A673 (cell line): ENCODE measurements at regions not wholly inside any gene's neighbourhood (a gene's known extent, or its start where the extent isn't known, plus 50 kb on each side); places are given as distances from the start of the nearest gene placed in this dataset.

ENCODE experiments used
- BruUV-seq: library from RNA; stranded (reverse); fragments of 400-500 nt; replicated peaks from 2 replicates; lab custom pipeline; 2021; lab: Mats Ljungman, UMichigan
- CTCF ChIA-PET: fragments of 300-600 bp; sonication (Branson Sonifier 250); formaldehyde crosslinking; loops from one replicate; lab custom pipeline; 2022; ENCODE audit warnings: antibody characterized with exemption; lab: Charles Lee
- POLR2A ChIA-PET: fragments of 300-600 bp; sonication (Branson Sonifier 250); formaldehyde crosslinking; loops from one replicate; lab custom pipeline; 2022; ENCODE audit warnings: antibody characterized with exemption; ENCODE audit not compliant: low non-redundant PET; lab: Charles Lee
- DNase-seq: peaks from one replicate; pipeline ENCODE4 v3.0.0-alpha.2; 2015; ENCODE audit warnings: low spot score
- H3K27ac ChIP-seq: fragments of 200-600 bp; sonication (generic); 2 replicates; pipeline ENCODE4 v1.5.1; 2016; ENCODE audit warnings: mixed run types, low read depth, mild to moderate bottlenecking, mixed read lengths, antibody characterized with exemption, low read length; ENCODE audit not compliant: poor library complexity, severe bottlenecking
- H3K27me3 ChIP-seq: fragments of 200-600 bp; sonication (generic); replicated peaks from 2 replicates; pipeline ENCODE4 v1.6.1; 2017; ENCODE audit warnings: mixed run types, low read depth, mild to moderate bottlenecking, mixed read lengths, antibody characterized with exemption, low read length; ENCODE audit not compliant: insufficient read depth, poor library complexity
- H3K36me3 ChIP-seq: fragments of 200-600 bp; sonication (generic); 2 replicates; pipeline ENCODE4 v1.6.1; 2016; ENCODE audit warnings: mixed run types, mild to moderate bottlenecking, mixed read lengths, antibody characterized with exemption, low read length; ENCODE audit not compliant: insufficient read depth, poor library complexity, severe bottlenecking
- H3K4me1 ChIP-seq: fragments of 200-600 bp; sonication (generic); 2 replicates; pipeline ENCODE4 v1.6.1; 2017; ENCODE audit warnings: mixed run types, mild to moderate bottlenecking, mixed read lengths, antibody characterized with exemption, low read length; ENCODE audit not compliant: insufficient read depth, poor library complexity, severe bottlenecking
- H3K4me3 ChIP-seq: fragments of 200-600 bp; sonication (generic); 2 replicates; pipeline ENCODE4 v1.5.1; 2016; ENCODE audit warnings: low read depth, mixed run types, mild to moderate bottlenecking, mixed read lengths, low read length; ENCODE audit not compliant: poor library complexity, severe bottlenecking
- H3K9me3 ChIP-seq: fragments of 200-600 bp; sonication (generic); 2 replicates; pipeline ENCODE4 v1.6.1; 2016; ENCODE audit warnings: mixed run types, low read depth, mild to moderate bottlenecking, mixed read lengths, antibody characterized with exemption, low read length; ENCODE audit not compliant: poor library complexity, severe bottlenecking
- CTCF ChIP-seq: fragments of 300-800, 200-600 bp; sonication (generic); conservative IDR thresholded peaks from 2 replicates; pipeline ENCODE4 v1.5.1; 2017; ENCODE audit warnings: low read depth, mild to moderate bottlenecking, antibody characterized with exemption, low read length, moderate library complexity, mixed read lengths
- EZH2 ChIP-seq: fragments of 200-600 bp; sonication (generic); IDR thresholded peaks from 2 replicates; pipeline ENCODE4 v1.6.1; 2017; ENCODE audit warnings: borderline replicate concordance, low read depth, mild to moderate bottlenecking, mixed read lengths, antibody characterized with exemption, low read length; ENCODE audit not compliant: poor library complexity, severe bottlenecking
- intact Hi-C: fragments of 100-400 bp; cut with micrococcal nuclease; formaldehyde crosslinking; loops from one replicate; pipeline ENCODE4 v1.10.0; 2022; ENCODE audit not compliant: unreplicated experiment

DNA sequence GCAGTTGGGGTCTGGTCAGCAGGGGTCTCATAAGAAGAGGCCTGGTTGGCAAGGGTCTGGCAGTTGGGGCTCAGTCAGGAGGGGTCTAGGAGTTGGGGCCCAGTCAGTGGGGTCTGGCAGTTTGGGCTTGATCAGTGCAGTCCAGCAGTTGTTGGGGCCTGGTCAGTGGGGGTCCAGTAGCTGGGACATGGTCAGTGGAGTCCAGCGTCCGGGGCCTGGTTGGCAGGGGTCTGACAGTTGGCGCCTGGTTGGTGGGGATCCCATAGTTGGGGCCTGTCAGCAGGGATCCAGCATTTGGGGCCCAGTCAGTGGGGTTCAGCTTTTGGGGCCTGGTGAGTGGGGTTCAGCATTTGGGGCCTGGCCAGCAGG lies 60.5 kb upstream of the TPM4 start:
- no peaks in the 10 kb centered on the region for H3K27me3 ChIP-seq
- H3K4me1 ChIP-seq, result no peaks in the 10 kb centered on the region
- TF ChIP-seq CTCF, result no peak
- TF ChIP-seq EZH2, result no peak
- POLR2A ChIA-PET, result no interaction called here
- CTCF ChIA-PET, result interaction anchor here (0.7 kb wide), 1 partner anchor 23 kb away, joined by 4 read pairs; no protein-coding TSS in a partner anchor
- H3K9me3 ChIP-seq, result no peaks in the 10 kb centered on the region
- BruUV-seq, result no TSS peak
- no peak for DNase-seq
- no peak overlapping the region for H3K27ac ChIP-seq
- intact Hi-C loops, result no loop called here
- H3K4me3 ChIP-seq, result no peak overlapping the region
- H3K36me3 ChIP-seq, result no peaks in the 10 kb centered on the region

GRCh38 chr19:16016226-16017137 lies 59.8 kb upstream of the TPM4 start:
- Histone ChIP-seq H3K36me3 (no peaks in the 10 kb centered on the region), H3K4me1 (no peaks in the 10 kb centered on the region), H3K27ac (no peak overlapping the region), H3K9me3 (no peaks in the 10 kb centered on the region), H3K27me3 (no peaks in the 10 kb centered on the region), H3K4me3 (no peak overlapping the region)
- DNase-seq, result no peak
- no TSS peak for BruUV-seq
- POLR2A ChIA-PET, result no interaction called here
- intact Hi-C loops, result no loop called here
- TF ChIP-seq EZH2 (no peak), CTCF (no peak)
- CTCF ChIA-PET, result no interaction called here

DNA sequence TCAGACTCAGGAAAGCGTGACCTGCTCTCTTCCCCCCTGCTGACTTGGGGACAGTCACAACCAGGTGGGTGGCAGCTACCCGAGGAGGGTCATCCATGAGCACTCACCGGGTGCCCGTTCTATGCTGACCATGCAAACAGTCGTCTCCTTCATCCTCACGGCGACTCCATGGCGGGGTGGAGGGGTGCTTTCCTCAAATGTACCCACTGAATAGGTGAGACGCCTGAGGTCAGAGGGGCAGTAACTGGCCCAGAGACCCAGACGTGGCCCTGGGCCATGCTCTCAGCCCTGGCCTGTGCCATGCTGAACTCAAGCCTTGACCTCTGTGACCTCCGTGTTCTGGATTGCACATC lies 59.2 kb upstream of the TPM4 start:
- intact Hi-C loops, result no loop called here
- CTCF ChIA-PET, result no interaction called here
- H3K27me3 ChIP-seq, result no peaks in the 10 kb centered on the region
- no peak for TF ChIP-seq EZH2
- TF ChIP-seq CTCF, result no peak
- no TSS peak for BruUV-seq
- H3K9me3 ChIP-seq, result no peaks in the 10 kb centered on the region
- POLR2A ChIA-PET, result no interaction called here
- H3K4me1 ChIP-seq, result no peaks in the 10 kb centered on the region
- H3K27ac ChIP-seq, result no peak overlapping the region
- DNase-seq, result no peak
- H3K36me3 ChIP-seq, result no peaks in the 10 kb centered on the region
- no peak overlapping the region for H3K4me3 ChIP-seq
